Osteocyte (in vitro differentiated cells): ENCODE measurements at regions not wholly inside any gene's neighbourhood (a gene's known extent, or its start where the extent isn't known, plus 50 kb on each side); places are given as distances from the start of the nearest gene placed in this dataset.

Experiments
- DNase-seq: peaks from one replicate; pipeline ENCODE4 v3.0.0; 2021; ENCODE audit warnings: mixed read lengths; ENCODE audit not compliant: unreplicated experiment; ENCODE audit errors: extremely low spot score
- H3K27ac Mint-ChIP-seq: one replicate; pipeline ENCODE4 v1.8.0; 2021; ENCODE audit warnings: mild to moderate bottlenecking, mixed read lengths; ENCODE audit not compliant: unreplicated experiment
- H3K27me3 Mint-ChIP-seq: one replicate; pipeline ENCODE4 v1.8.0; 2021; ENCODE audit warnings: mixed read lengths; ENCODE audit not compliant: unreplicated experiment
- H3K36me3 Mint-ChIP-seq: one replicate; pipeline ENCODE4 v1.8.0; 2021; ENCODE audit warnings: mixed read lengths; ENCODE audit not compliant: unreplicated experiment
- H3K4me1 Mint-ChIP-seq: one replicate; pipeline ENCODE4 v1.8.0; 2021; ENCODE audit warnings: mixed read lengths; ENCODE audit not compliant: unreplicated experiment
- H3K4me3 Mint-ChIP-seq: one replicate; pipeline ENCODE4 v1.8.0; 2021; ENCODE audit warnings: mild to moderate bottlenecking, moderate library complexity, mixed read lengths; ENCODE audit not compliant: unreplicated experiment
- H3K9me3 Mint-ChIP-seq: one replicate; pipeline ENCODE4 v1.8.0; 2021; ENCODE audit warnings: mixed read lengths; ENCODE audit not compliant: unreplicated experiment
- CTCF ChIP-seq: fragments of 200-600 bp; sonication (generic); IDR thresholded peaks from 2 replicates; pipeline ENCODE4 v1.5.0; 2021; ENCODE audit warnings: antibody characterized with exemption, mild to moderate bottlenecking, moderate library complexity

- Mint-ChIP-seq H3K36me3 (peaks cover 4% of the 10 kb centered on the region), H3K27ac (no peak overlapping the region), H3K27me3 (peaks cover 9% of the 10 kb centered on the region), H3K4me1 (peaks cover 17% of the 10 kb centered on the region), H3K4me3 (no peak overlapping the region), H3K9me3 (peaks cover 17% of the 10 kb centered on the region)
- DNase-seq: no peak
- TF ChIP-seq CTCF: no peak
These were observed 226.9 kb downstream of the TTLL2 start for GRCh38 chr6:167551628-167552257.

- H3K27ac Mint-ChIP-seq: no peak overlapping the region
- no peak for TF ChIP-seq CTCF
- no peak for DNase-seq
- H3K36me3 Mint-ChIP-seq: peaks cover 4% of the 10 kb centered on the region
- peaks cover 9% of the 10 kb centered on the region for H3K27me3 Mint-ChIP-seq
- H3K9me3 Mint-ChIP-seq: peaks cover 22% of the 10 kb centered on the region
- H3K4me3 Mint-ChIP-seq: no peak overlapping the region
- peaks cover 15% of the 10 kb centered on the region for H3K4me1 Mint-ChIP-seq
These were observed 227.4 kb downstream of the TTLL2 start for GRCh38 chr6:167552258-167552630.

GRCh38 chr6:167552961-167553735 is 228.3 kb downstream of the TTLL2 start:
- no peak for DNase-seq
- Mint-ChIP-seq H3K9me3 (peaks cover 22% of the 10 kb centered on the region), H3K4me3 (no peak overlapping the region), H3K36me3 (peaks cover 4% of the 10 kb centered on the region), H3K27me3 (peaks cover 9% of the 10 kb centered on the region), H3K4me1 (peaks cover 14% of the 10 kb centered on the region), H3K27ac (no peak overlapping the region)
- TF ChIP-seq CTCF: no peak

GRCh38 chr6:167553736-167554119 is 228.8 kb downstream of the TTLL2 start:
- DNase-seq: no peak
- peaks cover 22% of the 10 kb centered on the region for H3K9me3 Mint-ChIP-seq
- H3K27me3 Mint-ChIP-seq: peaks cover 9% of the 10 kb centered on the region
- peaks cover 19% of the 10 kb centered on the region for H3K4me1 Mint-ChIP-seq
- peaks cover 4% of the 10 kb centered on the region for H3K36me3 Mint-ChIP-seq
- TF ChIP-seq CTCF: no peak
- H3K4me3 Mint-ChIP-seq: no peak overlapping the region
- H3K27ac Mint-ChIP-seq: no peak overlapping the region

- no peak overlapping the region for H3K4me3 Mint-ChIP-seq
- peaks cover 4% of the 10 kb centered on the region for H3K36me3 Mint-ChIP-seq
- H3K27ac Mint-ChIP-seq: no peak overlapping the region
- H3K9me3 Mint-ChIP-seq: peaks cover 22% of the 10 kb centered on the region
- TF ChIP-seq CTCF: no peak
- DNase-seq: no peak
- H3K4me1 Mint-ChIP-seq: peaks cover 22% of the 10 kb centered on the region
- peaks cover 9% of the 10 kb centered on the region for H3K27me3 Mint-ChIP-seq
These were observed 230.0 kb downstream of the TTLL2 start for GRCh38 chr6:167554854-167555253.
